Superior temporal gyrus (tissue), 1 donor: ENCODE measurements at regions not wholly inside any gene's neighbourhood (a gene's known extent, or its start where the extent isn't known, plus 50 kb on each side); places are given as distances from the start of the nearest gene placed in this dataset.
A peak's percentile ranks its signal among the peaks of the same experiment; 100 is the strongest.
"Not testable (repeated sequence)": the region's sequence is repeated elsewhere in the genome, so short reads cannot be mapped to it uniquely, and the experiment has no call there.

Source experiments
- DNase-seq: peaks from one replicate; pipeline ENCODE4 v3.0.0-alpha.2; 2016; ENCODE audit errors: extremely low spot score

DNA sequence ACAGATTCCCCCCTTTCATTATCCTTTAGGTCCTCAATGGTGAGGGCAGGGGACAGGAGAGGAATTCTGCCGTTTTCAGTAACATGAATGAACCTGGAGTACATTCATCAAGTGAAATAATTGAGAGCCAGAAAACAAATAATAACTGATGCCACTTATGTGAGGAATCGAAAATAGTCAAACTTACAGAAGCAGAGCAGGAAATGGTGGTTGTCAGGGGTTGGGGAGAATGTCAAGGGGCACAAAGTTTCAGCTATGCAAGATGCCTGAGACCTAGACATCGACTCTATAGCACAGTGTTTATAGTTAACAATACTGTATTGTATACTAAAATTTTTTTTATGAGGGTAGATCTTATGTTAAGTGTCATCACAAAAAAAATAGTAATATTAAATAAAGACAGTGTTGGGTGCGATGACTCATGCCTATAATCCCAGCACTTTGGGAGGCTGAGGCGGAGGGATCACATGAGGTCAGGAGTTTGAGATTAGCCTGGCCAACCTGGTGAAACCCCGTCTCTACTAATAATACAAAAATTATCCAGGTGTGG, 1219.8 kb downstream of the GATA3 start:
- no peak for DNase-seq

- no peak for DNase-seq
These were observed 1221.4 kb downstream of the GATA3 start for GRCh38 chr10:9275861-9276260.

DNA sequence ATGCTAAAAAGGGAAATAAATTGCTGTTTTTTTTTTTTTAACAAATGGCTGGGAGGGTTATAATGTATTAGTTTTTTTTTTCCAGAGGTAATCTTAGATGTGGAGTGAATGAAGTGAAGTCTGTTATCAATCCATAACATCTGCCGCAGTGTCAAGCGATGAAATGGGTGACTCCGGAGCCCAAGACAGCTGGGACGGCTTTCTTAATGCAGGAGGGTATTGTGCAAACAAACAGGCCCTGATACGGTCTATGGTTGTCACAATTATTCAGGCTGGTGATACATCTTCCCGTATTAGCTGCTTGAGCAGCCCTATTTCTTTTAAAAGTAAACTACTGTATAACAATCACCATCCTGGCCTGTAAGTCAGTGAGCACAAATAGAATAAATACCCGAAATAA, 1231.2 kb downstream of the GATA3 start:
- no peak for DNase-seq

DNA sequence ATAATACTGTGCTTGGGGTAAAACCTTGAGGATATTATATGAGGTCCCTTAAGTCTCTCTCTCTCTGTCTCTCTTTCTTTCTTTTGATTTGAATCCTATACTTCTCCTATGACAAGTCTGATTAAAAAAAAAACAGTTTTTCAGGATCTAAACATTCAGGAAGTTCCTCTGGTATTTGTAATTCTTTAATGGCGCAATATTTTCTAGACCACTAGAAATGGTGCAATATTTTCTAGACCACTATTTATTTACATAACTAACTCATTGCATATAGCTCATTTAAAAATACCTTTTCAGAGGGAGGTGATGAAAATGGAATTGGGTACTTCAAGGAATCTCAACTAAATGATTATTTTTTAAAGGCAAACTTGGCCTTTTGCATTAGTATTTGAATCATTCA, 1235.3 kb downstream of the GATA3 start:
- DNase-seq, result no peak

DNA sequence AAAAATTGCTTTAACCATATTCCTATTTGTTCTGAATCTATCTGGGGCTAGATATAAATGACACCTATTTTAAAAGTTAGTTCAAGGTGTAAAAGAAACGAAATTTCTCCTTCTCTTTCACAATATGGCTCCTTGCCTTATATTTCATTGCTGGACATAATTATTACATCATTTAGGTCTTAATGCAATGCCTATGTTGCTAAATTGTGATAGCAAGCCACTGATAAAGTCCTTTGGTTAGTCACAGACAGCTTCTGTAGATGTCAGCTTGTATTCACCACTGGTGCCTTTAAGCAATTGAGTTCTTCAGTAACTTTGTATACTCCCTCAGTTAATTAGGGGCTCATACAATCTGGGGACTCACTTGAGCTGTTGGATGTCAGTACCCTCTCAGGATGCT, 1236.6 kb downstream of the GATA3 start:
- no peak for DNase-seq

- no peak for DNase-seq
These were observed 1239.7 kb downstream of the GATA3 start for GRCh38 chr10:9294132-9294663.

DNA sequence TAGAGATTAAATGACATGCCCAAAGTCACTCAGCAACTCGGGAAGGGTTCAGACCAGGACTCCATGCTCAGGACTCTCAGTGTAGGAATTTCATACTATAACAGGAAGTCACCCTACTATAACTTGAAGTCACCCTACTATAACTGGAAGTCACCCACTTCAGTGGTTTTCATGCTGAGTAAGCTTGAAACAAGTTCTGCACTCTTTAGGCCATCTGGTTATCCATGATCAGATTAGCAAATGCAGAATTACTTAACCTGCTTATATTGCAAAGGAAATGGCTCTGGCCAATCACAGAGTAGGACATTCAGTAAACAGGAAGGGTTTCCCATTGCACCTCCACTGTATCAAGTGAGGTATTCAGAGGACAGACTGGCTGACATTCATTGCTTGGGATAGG, 1240.4 kb downstream of the GATA3 start:
- DNase-seq, result no peak

DNA sequence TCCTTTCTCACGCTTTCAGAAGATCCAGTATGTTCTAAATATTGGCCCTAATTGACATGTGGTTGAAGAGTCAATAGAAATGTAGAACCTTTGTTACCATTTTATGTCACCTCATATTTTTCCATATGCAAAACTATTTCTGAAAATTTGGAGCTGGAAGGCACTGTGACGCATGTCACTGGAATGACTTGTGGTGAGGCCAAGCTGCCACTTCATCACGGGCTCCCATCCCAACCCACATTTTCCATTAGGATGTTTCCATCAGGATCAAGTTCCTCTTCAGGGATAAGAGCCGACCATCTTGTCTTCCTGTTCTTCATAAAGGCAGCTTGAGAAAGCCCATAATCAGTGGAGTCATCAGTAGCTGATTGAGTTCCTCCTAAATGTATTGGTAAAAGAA, 1241.7 kb downstream of the GATA3 start:
- DNase-seq, result no peak

DNA sequence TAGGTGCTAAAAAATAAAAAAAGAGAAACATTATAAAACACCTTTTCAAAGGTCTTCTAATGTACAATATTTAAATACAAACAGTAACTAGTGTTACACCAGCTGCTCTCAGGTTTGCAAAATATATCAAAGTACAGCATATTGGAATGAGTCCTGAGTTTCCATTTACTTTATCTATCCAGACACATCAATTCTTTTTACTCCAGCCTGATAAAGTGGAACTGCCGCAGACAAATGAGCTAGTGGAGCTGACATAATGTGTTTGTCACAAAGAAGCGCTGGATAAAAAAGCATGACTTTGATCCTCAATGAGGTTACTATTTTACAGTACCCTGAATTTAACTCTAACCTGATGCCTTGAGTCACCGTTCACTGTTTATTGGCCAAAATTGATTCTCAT, 1243.1 kb downstream of the GATA3 start:
- no peak for DNase-seq

DNA sequence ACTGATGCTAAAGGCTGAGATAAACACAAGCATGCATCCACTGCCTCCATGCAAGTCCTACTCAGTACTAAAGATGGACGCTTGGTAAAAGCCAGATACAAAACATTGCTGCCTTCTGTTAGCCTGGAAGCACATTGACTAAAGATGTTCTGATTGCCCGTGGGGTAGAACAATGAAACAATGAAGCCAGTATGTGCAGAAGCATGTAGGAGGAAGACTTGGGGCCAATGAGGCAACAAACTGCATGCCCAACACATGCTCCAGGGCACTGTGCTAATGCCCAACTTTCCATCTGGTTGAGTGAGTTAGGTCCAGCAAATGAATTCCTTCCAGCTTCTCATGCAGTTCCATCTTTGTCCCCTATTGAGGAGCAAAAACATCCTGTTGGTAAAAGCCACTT, 1245.5 kb downstream of the GATA3 start:
- peak; percentile 43 for DNase-seq

DNA sequence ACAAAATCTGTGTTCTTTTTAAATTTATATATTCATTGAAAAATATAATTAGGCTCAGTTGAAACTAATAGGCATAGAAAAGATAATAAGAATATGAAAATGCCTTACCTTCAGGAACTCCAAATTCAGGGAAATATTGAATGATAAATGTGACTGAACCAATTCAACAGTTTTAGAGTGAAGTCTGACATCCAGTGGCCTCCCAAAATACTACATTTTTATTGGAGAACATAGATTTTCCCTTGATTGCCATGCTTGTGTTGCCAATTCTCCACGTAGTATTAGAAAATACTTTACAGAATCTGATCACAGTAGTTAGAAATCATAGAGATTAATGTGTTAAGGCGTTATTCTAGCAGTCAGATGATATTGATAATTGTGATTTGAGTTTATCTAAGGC, 1246.7 kb downstream of the GATA3 start:
- DNase-seq, result peak; percentile 79

DNA sequence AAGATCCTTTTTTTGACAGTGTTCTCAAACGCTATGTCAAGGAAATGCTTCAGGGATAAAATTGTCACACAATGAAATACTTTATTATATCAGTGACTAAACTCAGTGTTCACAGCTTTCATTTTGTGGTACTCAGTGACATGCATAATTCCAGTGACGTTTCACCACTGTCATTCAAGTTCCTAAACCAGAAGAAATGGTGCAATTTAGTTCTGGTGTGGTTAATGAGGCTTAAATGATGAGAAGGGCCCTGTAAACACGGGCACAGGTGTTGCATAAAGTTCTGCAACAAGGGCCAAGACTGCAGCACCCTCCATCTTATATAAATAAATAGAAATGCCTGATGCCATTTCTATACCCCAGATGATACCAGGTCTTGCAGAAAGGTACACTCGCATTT, 1247.1 kb downstream of the GATA3 start:
- no peak for DNase-seq

DNA sequence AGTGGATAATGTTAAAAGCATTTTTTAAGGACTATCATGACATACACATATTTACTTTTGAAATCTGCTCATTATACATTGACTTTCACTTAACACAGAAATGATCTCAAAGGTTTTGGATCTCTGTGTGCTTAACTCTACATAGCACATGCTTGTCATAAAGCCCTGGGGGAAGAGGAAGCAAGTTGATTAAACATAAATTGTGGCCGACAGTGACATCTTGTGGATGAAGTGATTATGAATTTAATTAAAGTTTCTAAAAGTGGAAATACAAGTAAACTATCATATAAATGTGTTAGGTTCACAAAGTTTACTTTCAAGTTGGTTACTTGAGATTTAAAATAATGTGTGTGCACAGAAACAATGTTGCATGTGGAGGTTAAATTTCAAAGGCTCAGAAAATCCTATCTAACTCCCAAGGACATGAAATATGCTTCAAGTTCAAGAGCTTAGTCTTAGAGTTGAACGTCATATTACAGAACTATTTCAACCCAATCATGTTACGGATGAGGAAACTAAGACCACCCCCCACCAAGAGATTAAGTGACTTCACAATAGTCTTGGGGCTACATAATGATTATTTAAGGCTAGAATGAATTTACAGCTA, 1247.8 kb downstream of the GATA3 start:
- DNase-seq, result peak; percentile 92

DNA sequence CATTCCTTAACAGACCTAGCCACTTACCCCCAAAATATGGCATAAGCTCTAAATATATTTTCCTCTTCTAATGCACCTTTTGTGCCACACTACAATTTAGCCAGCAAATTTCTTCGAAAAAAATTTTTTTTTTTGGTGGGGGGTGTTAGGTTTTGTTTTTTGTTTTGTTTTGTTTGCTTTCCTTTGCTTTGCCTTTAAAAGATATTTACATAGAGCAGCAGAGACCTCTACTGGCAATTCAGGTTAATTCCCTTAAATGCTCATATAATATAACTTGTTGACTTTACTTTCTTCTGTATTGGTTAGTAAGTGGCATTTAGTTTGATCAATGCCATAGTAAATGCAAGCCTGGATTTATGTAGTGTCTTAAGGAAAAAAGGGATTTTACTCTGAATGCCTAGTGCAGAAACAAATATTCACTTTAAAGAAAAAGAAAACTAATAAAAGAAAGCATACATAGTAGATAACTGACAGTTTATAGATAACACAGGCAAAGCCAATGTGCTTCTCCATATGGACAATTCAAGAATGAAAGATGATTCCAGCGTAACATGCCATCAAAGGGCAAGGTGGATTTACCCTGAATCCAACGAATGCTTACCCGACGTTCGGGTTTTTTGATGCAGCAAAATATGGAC, 1250.6 kb downstream of the GATA3 start:
- DNase-seq, result peak; percentile 62

DNA sequence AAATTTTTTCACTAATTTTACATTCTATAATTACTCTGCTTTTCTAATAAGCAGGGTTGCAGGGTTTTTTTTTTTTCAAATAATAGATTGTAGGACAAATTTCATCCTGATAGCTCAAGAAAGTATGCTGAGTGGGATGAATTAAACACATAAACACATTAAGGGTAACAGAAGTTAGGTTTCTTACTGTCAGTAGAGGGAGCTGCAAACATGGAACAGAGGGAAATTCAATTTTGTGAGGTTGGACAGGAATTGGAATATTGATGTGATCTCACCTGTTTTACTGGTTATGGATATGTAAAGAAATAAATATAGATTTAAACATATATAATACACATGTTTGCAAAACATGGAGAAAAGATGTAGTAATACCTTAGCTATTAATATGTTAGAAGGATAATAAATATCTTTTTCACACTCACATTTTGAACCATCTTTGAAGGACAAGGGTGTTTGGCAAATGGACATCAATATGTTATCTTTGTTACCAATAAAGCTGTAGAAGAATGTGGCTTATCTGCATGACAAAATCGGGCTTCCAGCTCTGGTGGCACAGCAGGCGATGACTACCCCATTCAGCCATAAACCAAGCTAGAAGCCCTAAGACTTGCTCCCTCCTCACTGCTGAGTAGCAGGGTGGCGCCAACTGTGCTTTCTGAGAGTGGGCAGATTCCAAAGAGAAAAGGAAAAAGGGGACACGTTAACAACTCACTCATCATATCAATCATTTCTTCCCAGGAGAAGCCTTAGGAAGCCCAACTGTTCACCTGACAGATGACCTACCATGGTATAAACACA, 1257.4 kb downstream of the GATA3 start:
- DNase-seq, result no peak

DNA sequence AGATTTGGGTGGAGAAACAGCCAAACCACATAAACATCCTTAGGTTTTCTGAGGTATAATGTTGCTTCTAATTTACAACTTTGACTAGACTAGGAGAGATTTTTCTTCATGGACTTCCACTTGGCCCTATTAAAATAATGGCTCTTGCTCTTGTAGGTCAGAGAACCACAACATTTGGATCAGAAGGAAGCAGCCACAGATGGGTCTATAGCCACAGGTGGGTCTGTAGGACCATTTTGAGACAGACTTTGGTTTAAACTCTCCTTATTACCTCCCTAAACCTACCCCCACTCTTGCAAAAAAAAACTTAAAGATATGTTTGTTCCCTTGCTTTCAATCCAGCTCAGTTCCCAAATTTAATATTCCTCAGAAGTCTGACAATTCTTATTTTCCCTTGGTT, 1260.8 kb downstream of the GATA3 start:
- DNase-seq, result no peak

- peak; percentile 82 for DNase-seq
These were observed 1277.1 kb downstream of the GATA3 start for GRCh38 chr10:9331583-9332008.

GRCh38 chr10:9334270-9334669, 1279.8 kb downstream of the GATA3 start:
- DNase-seq, result no peak

GRCh38 chr10:9339716-9340115, 1285.2 kb downstream of the GATA3 start:
- DNase-seq, result no peak

GRCh38 chr10:9342885-9343570, 1288.5 kb downstream of the GATA3 start:
- DNase-seq, result peak; percentile 86

DNA sequence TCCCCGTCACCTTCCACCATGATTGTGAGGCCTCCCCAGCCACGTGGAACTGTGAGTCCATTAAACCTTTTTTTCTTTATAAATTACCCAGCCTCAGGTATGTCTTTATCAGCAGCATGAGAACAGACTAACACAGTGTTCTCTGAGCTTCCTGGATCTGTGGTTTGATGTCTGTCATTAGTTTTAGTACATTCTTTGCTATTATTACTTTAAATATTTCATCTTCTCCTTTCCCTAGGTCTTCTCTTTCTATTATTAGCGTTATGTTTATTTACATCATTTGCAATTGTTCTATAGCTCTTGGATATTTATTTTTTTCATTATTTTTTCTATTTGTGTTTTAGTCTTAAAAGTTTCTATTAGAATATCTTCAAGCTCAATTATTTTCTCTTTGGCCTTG, 1293.4 kb downstream of the GATA3 start:
- DNase-seq, result not testable (repeated sequence)

DNA sequence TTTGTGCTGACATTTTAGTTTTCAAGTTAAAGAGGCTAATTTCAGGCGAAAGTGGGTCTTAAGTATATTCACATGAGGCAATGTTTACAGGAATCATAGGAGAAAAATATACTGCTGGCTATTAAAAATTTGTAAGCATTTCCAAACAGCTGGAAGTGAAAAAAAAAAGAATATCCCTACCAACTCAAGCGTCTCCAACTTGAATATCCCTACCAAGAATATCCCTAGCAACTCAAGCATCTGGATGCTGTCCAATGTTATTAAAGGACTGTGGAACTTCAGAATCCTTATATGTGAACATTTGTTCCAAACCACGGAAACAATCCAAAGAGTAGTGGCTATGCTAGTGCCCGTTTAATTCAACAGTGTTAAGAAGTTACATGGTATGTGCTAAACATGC, 1303.0 kb downstream of the GATA3 start:
- DNase-seq, result no peak
